Activated CD8-positive, alpha-beta T cell treated with anti-CD3 and anti-CD28 coated beads for 36 hours (primary cell): ENCODE measurements at regions not wholly inside any gene's neighbourhood (a gene's known extent, or its start where the extent isn't known, plus 50 kb on each side); places are given as distances from the start of the nearest gene placed in this dataset.
"Not testable (repeated sequence)": the region's sequence is repeated elsewhere in the genome, so short reads cannot be mapped to it uniquely, and the experiment has no call there.

Experiments
- ATAC-seq: fragments of 200-7000 bp; cut with Tn5 transposase; one replicate; pipeline ENCODE4 v1.10.0; 2021; ENCODE audit warnings: mild to moderate bottlenecking, moderate library complexity
- CTCF ChIA-PET: fragments of 350-600 bp; sonication (Branson Sonifier 250); formaldehyde crosslinking; loops from one replicate; lab custom pipeline; 2021; ENCODE audit warnings: antibody characterized with exemption; lab: Charles Lee
- POLR2A ChIA-PET: fragments of 350-600 bp; sonication (Branson Sonifier 250); formaldehyde crosslinking; loops from one replicate; lab custom pipeline; 2021; ENCODE audit warnings: antibody characterized with exemption; lab: Charles Lee
- DNase-seq: peaks from one replicate; pipeline ENCODE4 v3.0.0-alpha.2; 2020
- H3K27ac Mint-ChIP-seq: one replicate; pipeline ENCODE4 v1.8.0; 2021; ENCODE audit warnings: mild to moderate bottlenecking, mixed read lengths
- H3K27me3 Mint-ChIP-seq: one replicate; pipeline ENCODE4 v1.8.0; 2021; ENCODE audit warnings: mixed read lengths
- H3K36me3 Mint-ChIP-seq: one replicate; pipeline ENCODE4 v1.8.0; 2021; ENCODE audit warnings: low read depth, mixed read lengths
- H3K4me1 Mint-ChIP-seq: one replicate; pipeline ENCODE4 v1.8.0; 2021; ENCODE audit warnings: low read depth, mixed read lengths
- H3K4me3 Mint-ChIP-seq: one replicate; pipeline ENCODE4 v1.8.0; 2021; ENCODE audit warnings: mild to moderate bottlenecking, moderate library complexity, mixed read lengths
- H3K9me3 Mint-ChIP-seq: one replicate; pipeline ENCODE4 v1.8.0; 2021; ENCODE audit warnings: mixed read lengths
- intact Hi-C: fragments of 100-400 bp; cut with micrococcal nuclease; formaldehyde crosslinking; loops from one replicate; pipeline ENCODE4 v1.10.0; 2022
- TF ChIP-seq, protein P1 (sequence below): fragments of 200-600 bp; IDR thresholded peaks from one replicate; pipeline ENCODE4 v1.8.0; 2022; ENCODE audit warnings: antibody characterized with exemption, mild to moderate bottlenecking

DNA sequence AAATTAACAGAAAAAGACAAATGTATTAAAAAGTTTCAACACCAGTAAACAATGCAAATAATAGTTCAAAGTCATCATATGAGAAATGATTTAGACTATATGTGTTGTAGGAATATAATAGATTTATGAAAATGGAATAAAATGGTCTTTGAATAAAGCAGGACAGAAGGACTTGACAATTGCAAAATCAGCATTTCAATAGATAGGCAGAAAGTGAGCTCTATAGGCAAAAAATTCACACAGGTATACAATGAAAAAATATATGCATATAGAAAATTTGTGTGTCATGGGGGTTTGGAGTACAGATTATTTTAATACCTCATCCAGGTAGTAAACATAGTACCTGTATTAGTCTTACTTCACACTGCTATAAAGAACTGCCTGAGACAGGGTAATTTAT is 571.1 kb upstream of the EYS start:
- ATAC-seq (no peak), DNase-seq (no peak)
- TF ChIP-seq, protein P1, sequence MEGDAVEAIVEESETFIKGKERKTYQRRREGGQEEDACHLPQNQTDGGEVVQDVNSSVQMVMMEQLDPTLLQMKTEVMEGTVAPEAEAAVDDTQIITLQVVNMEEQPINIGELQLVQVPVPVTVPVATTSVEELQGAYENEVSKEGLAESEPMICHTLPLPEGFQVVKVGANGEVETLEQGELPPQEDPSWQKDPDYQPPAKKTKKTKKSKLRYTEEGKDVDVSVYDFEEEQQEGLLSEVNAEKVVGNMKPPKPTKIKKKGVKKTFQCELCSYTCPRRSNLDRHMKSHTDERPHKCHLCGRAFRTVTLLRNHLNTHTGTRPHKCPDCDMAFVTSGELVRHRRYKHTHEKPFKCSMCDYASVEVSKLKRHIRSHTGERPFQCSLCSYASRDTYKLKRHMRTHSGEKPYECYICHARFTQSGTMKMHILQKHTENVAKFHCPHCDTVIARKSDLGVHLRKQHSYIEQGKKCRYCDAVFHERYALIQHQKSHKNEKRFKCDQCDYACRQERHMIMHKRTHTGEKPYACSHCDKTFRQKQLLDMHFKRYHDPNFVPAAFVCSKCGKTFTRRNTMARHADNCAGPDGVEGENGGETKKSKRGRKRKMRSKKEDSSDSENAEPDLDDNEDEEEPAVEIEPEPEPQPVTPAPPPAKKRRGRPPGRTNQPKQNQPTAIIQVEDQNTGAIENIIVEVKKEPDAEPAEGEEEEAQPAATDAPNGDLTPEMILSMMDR: no peak
- H3K4me1 Mint-ChIP-seq: no peaks in the 10 kb centered on the region
- no peaks in the 10 kb centered on the region for H3K27me3 Mint-ChIP-seq
- no peak overlapping the region for H3K4me3 Mint-ChIP-seq
- intact Hi-C loops: no loop called here
- no peak overlapping the region for H3K27ac Mint-ChIP-seq
- POLR2A ChIA-PET: no interaction called here
- CTCF ChIA-PET: no interaction called here
- H3K36me3 Mint-ChIP-seq: no peaks in the 10 kb centered on the region
- peaks cover 8% of the 10 kb centered on the region for H3K9me3 Mint-ChIP-seq

- TF ChIP-seq, protein P1: no peak
- Mint-ChIP-seq H3K4me3 (no peak overlapping the region), H3K36me3 (no peaks in the 10 kb centered on the region), H3K27ac (no peak overlapping the region), H3K9me3 (peaks cover 8% of the 10 kb centered on the region), H3K27me3 (no peaks in the 10 kb centered on the region), H3K4me1 (no peaks in the 10 kb centered on the region)
- no peak for DNase-seq
- ChIA-PET POLR2A (no interaction called here), CTCF (no interaction called here)
- intact Hi-C loops: no loop called here
- ATAC-seq: no peak
These were observed 570.4 kb upstream of the EYS start for GRCh38 chr6:66277400-66277799.

- CTCF ChIA-PET: no interaction called here
- H3K4me3 Mint-ChIP-seq: no peak overlapping the region
- POLR2A ChIA-PET: no interaction called here
- no peak for ATAC-seq
- no peaks in the 10 kb centered on the region for H3K4me1 Mint-ChIP-seq
- no peaks in the 10 kb centered on the region for H3K27me3 Mint-ChIP-seq
- H3K27ac Mint-ChIP-seq: no peak overlapping the region
- H3K36me3 Mint-ChIP-seq: no peaks in the 10 kb centered on the region
- DNase-seq: no peak
- intact Hi-C loops: no loop called here
- TF ChIP-seq, protein P1: no peak
- peaks cover 11% of the 10 kb centered on the region for H3K9me3 Mint-ChIP-seq
These were observed 558.7 kb upstream of the EYS start for GRCh38 chr6:66265737-66266136.

GRCh38 chr6:66264376-66264775 is 557.4 kb upstream of the EYS start:
- no peaks in the 10 kb centered on the region for H3K4me1 Mint-ChIP-seq
- ATAC-seq (no peak), DNase-seq (no peak)
- no peak overlapping the region for H3K4me3 Mint-ChIP-seq
- no peak overlapping the region for H3K27ac Mint-ChIP-seq
- no peaks in the 10 kb centered on the region for H3K27me3 Mint-ChIP-seq
- peaks cover 16% of the 10 kb centered on the region for H3K9me3 Mint-ChIP-seq
- ChIA-PET CTCF (no interaction called here), POLR2A (no interaction called here)
- intact Hi-C loops: no loop called here
- TF ChIP-seq, protein P1: no peak
- no peaks in the 10 kb centered on the region for H3K36me3 Mint-ChIP-seq

DNA sequence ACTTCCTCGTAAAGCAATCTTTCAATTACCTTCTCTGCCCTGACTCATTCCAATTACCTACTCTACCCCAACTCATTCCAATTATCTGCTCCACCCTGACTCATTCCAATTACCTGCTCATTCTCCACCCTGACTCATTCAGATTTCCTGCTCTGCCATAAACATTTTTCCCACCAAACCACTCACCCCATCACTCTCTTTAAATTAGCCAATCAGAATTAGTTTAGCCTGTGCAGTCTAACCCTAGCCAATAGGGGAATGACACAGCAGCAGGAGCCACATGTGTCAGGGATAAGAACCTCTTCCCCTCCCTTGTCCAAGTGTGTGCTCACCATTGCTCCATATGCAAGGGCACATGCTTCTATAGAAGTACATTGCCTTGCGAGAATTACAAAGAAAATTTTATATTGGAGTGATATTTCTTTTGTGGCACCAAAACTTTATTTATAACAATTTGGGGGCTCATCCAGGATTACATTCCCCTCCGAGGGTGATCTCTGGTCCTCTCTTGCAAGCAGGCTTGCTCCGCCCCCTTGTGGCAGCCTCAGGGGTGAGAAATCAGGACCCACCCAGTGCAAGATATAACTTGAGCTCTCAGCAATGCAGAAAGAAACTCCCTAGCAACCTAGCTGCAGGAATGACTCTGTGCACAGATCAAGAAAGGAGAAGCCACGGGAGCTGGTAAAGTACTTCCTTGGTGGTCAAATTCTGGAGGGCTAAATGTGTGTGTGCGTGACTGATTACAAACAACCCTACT is 551.9 kb upstream of the EYS start:
- peaks cover 31% of the 10 kb centered on the region for H3K9me3 Mint-ChIP-seq
- H3K36me3 Mint-ChIP-seq, H3K27me3 Mint-ChIP-seq, intact Hi-C loops, H3K4me3 Mint-ChIP-seq, POLR2A ChIA-PET, H3K27ac Mint-ChIP-seq, CTCF ChIA-PET, H3K4me1 Mint-ChIP-seq, ATAC-seq: not testable (repeated sequence)
- DNase-seq: peak; percentile 1
